GM23338 (cell line): ENCODE measurements at regions not wholly inside any gene's neighbourhood (a gene's known extent, or its start where the extent isn't known, plus 50 kb on each side); places are given as distances from the start of the nearest gene placed in this dataset.

Experiments used
- ATAC-seq: fragments of 200-7000 bp; cut with Tn5 transposase; 3 replicates; pipeline ENCODE4 v1.9.1; 2020
- DNase-seq: peaks from one replicate; pipeline ENCODE4 v3.0.0-alpha.2; 2015; ENCODE audit warnings: low spot score
- H2AFZ ChIP-seq: fragments of 200-600 bp; sonication (generic); 2 replicates; pipeline ENCODE4 v1.8.0; 2016; ENCODE audit warnings: antibody characterized with exemption, mild to moderate bottlenecking, moderate library complexity
- H3F3A ChIP-seq: fragments of 200-600 bp; sonication (generic); replicated peaks from 2 replicates; pipeline ENCODE4 v1.8.0; 2017; ENCODE audit warnings: antibody characterized with exemption, mixed run types, low read depth
- H3K27ac ChIP-seq: fragments of 200-600 bp; sonication (generic); 2 replicates; pipeline ENCODE4 v1.6.1; 2016; ENCODE audit warnings: low read depth
- H3K27me3 ChIP-seq: fragments of 200-600 bp; sonication (generic); 2 replicates; pipeline ENCODE4 v1.8.0; 2016; ENCODE audit warnings: mild to moderate bottlenecking, mixed run types, moderate library complexity; ENCODE audit not compliant: insufficient read depth
- H3K36me3 ChIP-seq: fragments of 200-600 bp; sonication (generic); 2 replicates; pipeline ENCODE4 v1.8.0; 2016; ENCODE audit warnings: mild to moderate bottlenecking; ENCODE audit not compliant: insufficient read depth
- H3K4me1 ChIP-seq: fragments of 200-600 bp; sonication (generic); 2 replicates; pipeline ENCODE4 v1.8.0; 2016; ENCODE audit warnings: mild to moderate bottlenecking, moderate library complexity; ENCODE audit not compliant: insufficient read depth
- H3K4me2 ChIP-seq: fragments of 200-600 bp; sonication (generic); 2 replicates; pipeline ENCODE4 v1.7.1; 2017; ENCODE audit warnings: mixed run types
- H3K4me3 ChIP-seq: fragments of 200-600 bp; sonication (generic); 2 replicates; pipeline ENCODE4 v1.6.1; 2016; ENCODE audit warnings: mixed run types
- H3K79me2 ChIP-seq: fragments of 200-600 bp; sonication (generic); replicated peaks from 2 replicates; pipeline ENCODE4 v1.8.0; 2017; ENCODE audit warnings: mild to moderate bottlenecking; ENCODE audit not compliant: insufficient read depth
- H3K9me2 ChIP-seq: fragments of 200-600 bp; sonication (generic); 2 replicates; pipeline ENCODE4 v1.8.0; 2017; ENCODE audit not compliant: insufficient read depth
- H4K20me1 ChIP-seq: fragments of 200-600 bp; sonication (generic); replicated peaks from 2 replicates; pipeline ENCODE4 v1.8.0; 2017; ENCODE audit warnings: mild to moderate bottlenecking; ENCODE audit not compliant: insufficient read depth
- H3K27ac Mint-ChIP-seq: 2 replicates; pipeline ENCODE4 v1.8.0; 2020; ENCODE audit warnings: inconsistent platforms, mild to moderate bottlenecking, moderate library complexity, mixed read lengths
- H3K27me3 Mint-ChIP-seq: 3 replicates; pipeline ENCODE4 v1.8.0; 2022; ENCODE audit warnings: low read depth, mild to moderate bottlenecking, moderate library complexity, mixed read lengths, inconsistent platforms; ENCODE audit not compliant: insufficient read depth, poor library complexity
- H3K36me3 Mint-ChIP-seq: 3 replicates; pipeline ENCODE4 v1.8.0; 2021; ENCODE audit warnings: low read depth, mild to moderate bottlenecking, inconsistent platforms, moderate library complexity, mixed read lengths
- H3K4me1 Mint-ChIP-seq: 3 replicates; pipeline ENCODE4 v1.8.0; 2020; ENCODE audit warnings: mild to moderate bottlenecking, inconsistent platforms, mixed read lengths
- H3K4me3 Mint-ChIP-seq: 3 replicates; pipeline ENCODE4 v1.8.0; 2021; ENCODE audit warnings: moderate library complexity, mild to moderate bottlenecking, inconsistent platforms, mixed read lengths
- H3K9me3 Mint-ChIP-seq: 3 replicates; pipeline ENCODE4 v1.8.0; 2020; ENCODE audit warnings: moderate library complexity, mild to moderate bottlenecking, inconsistent platforms, mixed read lengths
- CREB1 ChIP-seq: fragments of 250-450 bp; sonication (Bioruptor Pico); IDR thresholded peaks from 2 replicates; pipeline ENCODE4 v1.5.0; 2020; ENCODE audit warnings: low read depth, mild to moderate bottlenecking, moderate library complexity
- EZH2 ChIP-seq: fragments of 200-600 bp; sonication (generic); IDR thresholded peaks from one replicate; pipeline ENCODE4 v1.8.0; 2017; ENCODE audit warnings: antibody characterized with exemption, mild to moderate bottlenecking, low read depth; ENCODE audit not compliant: unreplicated experiment
- EZH2phosphoT487 ChIP-seq: fragments of 200-600 bp; sonication (generic); IDR thresholded peaks from one replicate; pipeline ENCODE4 v1.8.1; 2018; ENCODE audit warnings: antibody characterized with exemption; ENCODE audit not compliant: unreplicated experiment
- JUNB ChIP-seq: IDR thresholded peaks from one replicate; pipeline ENCODE4 v1.6.1; 2016; ENCODE audit warnings: antibody characterized with exemption; ENCODE audit not compliant: unreplicated experiment
- NANOG ChIP-seq: IDR thresholded peaks from 2 replicates; pipeline ENCODE4 v1.6.1; 2016; ENCODE audit warnings: antibody characterized with exemption, borderline replicate concordance
- POLR2AphosphoS5 ChIP-seq: IDR thresholded peaks from 2 replicates; pipeline ENCODE4 v1.6.1; 2016; ENCODE audit warnings: antibody characterized with exemption, low read depth
- STAT1 ChIP-seq: IDR thresholded peaks from one replicate; pipeline ENCODE4 v1.6.1; 2016; ENCODE audit warnings: antibody characterized with exemption; ENCODE audit not compliant: unreplicated experiment
- ZNF114 ChIP-seq: fragments of 250-450 bp; sonication (Bioruptor Pico); IDR thresholded peaks from 2 replicates; pipeline ENCODE4 v1.5.0; 2020; ENCODE audit warnings: mild to moderate bottlenecking, moderate library complexity
- ZNF331 ChIP-seq: fragments of 250-450 bp; sonication (Bioruptor Pico); IDR thresholded peaks from 2 replicates; pipeline ENCODE4 v1.5.0; 2020; ENCODE audit warnings: low read depth, mild to moderate bottlenecking, moderate library complexity
- TF ChIP-seq, protein P1 (sequence below), 2 experiments: fragments of 200-600 bp in 1 of 2; sonication (generic) in 1 of 2; conservative IDR thresholded peaks; 2 replicates each; pipeline versions ENCODE4 v1.5.1 to v1.6.1; 2016 to 2017; ENCODE audit warnings: antibody characterized with exemption in 2 of 2, low read depth in 2 of 2, mild to moderate bottlenecking in 2 of 2, moderate library complexity in 1 of 2
- TF ChIP-seq, protein P2 (sequence below): fragments of 250-450 bp; sonication (Bioruptor Pico); IDR thresholded peaks from 2 replicates; pipeline ENCODE4 v1.5.0; 2020; ENCODE audit warnings: mild to moderate bottlenecking, moderate library complexity

DNA sequence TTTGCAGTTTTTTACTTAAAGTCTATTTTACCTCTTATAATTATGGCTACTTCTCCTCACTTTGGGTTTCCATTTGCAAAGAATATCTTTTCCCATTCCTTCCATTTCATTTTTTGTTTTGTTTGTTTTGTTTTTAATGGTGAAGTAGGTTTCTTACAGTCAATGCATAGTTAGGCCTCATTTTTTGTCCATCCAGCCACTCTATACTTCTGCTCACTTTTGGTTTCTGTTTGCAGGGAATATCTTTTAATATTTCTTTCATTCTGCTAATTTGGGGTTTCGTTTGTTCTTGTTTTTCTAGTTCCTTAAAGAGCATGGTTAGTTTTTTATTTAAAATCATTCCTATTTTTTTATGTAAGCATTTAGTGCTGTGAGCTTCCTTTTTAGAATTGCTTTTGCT, 339.4 kb downstream of the GRB14 start:
- ATAC-seq (no peak), DNase-seq (no peak)
- Mint-ChIP-seq H3K4me1 (no peaks in the 10 kb centered on the region), H3K4me3 (no peak overlapping the region), H3K9me3 (no peaks in the 10 kb centered on the region; the same call in 2 of the 3 replicates), H3K27me3 (no peaks in the 10 kb centered on the region), H3K36me3 (no peaks in the 10 kb centered on the region), H3K27ac (no peak overlapping the region)
- no peak overlapping the region for H3K27ac ChIP-seq
- H2AFZ ChIP-seq, result no peak overlapping the region
- H3K27me3 ChIP-seq, result no peaks in the 10 kb centered on the region
- H3K4me1 ChIP-seq, result no peaks in the 10 kb centered on the region
- TF ChIP-seq POLR2AphosphoS5, result no peak
- no peak for TF ChIP-seq EZH2phosphoT487
- TF ChIP-seq, protein P1, sequence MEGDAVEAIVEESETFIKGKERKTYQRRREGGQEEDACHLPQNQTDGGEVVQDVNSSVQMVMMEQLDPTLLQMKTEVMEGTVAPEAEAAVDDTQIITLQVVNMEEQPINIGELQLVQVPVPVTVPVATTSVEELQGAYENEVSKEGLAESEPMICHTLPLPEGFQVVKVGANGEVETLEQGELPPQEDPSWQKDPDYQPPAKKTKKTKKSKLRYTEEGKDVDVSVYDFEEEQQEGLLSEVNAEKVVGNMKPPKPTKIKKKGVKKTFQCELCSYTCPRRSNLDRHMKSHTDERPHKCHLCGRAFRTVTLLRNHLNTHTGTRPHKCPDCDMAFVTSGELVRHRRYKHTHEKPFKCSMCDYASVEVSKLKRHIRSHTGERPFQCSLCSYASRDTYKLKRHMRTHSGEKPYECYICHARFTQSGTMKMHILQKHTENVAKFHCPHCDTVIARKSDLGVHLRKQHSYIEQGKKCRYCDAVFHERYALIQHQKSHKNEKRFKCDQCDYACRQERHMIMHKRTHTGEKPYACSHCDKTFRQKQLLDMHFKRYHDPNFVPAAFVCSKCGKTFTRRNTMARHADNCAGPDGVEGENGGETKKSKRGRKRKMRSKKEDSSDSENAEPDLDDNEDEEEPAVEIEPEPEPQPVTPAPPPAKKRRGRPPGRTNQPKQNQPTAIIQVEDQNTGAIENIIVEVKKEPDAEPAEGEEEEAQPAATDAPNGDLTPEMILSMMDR (conservative IDR thresholded peaks at IDR 0.05; ENCODE audit: low read depth in 2 of 2), result no peak
- no peak for TF ChIP-seq CREB1 (CRISPR knock-in tag)
- TF ChIP-seq, protein P2, sequence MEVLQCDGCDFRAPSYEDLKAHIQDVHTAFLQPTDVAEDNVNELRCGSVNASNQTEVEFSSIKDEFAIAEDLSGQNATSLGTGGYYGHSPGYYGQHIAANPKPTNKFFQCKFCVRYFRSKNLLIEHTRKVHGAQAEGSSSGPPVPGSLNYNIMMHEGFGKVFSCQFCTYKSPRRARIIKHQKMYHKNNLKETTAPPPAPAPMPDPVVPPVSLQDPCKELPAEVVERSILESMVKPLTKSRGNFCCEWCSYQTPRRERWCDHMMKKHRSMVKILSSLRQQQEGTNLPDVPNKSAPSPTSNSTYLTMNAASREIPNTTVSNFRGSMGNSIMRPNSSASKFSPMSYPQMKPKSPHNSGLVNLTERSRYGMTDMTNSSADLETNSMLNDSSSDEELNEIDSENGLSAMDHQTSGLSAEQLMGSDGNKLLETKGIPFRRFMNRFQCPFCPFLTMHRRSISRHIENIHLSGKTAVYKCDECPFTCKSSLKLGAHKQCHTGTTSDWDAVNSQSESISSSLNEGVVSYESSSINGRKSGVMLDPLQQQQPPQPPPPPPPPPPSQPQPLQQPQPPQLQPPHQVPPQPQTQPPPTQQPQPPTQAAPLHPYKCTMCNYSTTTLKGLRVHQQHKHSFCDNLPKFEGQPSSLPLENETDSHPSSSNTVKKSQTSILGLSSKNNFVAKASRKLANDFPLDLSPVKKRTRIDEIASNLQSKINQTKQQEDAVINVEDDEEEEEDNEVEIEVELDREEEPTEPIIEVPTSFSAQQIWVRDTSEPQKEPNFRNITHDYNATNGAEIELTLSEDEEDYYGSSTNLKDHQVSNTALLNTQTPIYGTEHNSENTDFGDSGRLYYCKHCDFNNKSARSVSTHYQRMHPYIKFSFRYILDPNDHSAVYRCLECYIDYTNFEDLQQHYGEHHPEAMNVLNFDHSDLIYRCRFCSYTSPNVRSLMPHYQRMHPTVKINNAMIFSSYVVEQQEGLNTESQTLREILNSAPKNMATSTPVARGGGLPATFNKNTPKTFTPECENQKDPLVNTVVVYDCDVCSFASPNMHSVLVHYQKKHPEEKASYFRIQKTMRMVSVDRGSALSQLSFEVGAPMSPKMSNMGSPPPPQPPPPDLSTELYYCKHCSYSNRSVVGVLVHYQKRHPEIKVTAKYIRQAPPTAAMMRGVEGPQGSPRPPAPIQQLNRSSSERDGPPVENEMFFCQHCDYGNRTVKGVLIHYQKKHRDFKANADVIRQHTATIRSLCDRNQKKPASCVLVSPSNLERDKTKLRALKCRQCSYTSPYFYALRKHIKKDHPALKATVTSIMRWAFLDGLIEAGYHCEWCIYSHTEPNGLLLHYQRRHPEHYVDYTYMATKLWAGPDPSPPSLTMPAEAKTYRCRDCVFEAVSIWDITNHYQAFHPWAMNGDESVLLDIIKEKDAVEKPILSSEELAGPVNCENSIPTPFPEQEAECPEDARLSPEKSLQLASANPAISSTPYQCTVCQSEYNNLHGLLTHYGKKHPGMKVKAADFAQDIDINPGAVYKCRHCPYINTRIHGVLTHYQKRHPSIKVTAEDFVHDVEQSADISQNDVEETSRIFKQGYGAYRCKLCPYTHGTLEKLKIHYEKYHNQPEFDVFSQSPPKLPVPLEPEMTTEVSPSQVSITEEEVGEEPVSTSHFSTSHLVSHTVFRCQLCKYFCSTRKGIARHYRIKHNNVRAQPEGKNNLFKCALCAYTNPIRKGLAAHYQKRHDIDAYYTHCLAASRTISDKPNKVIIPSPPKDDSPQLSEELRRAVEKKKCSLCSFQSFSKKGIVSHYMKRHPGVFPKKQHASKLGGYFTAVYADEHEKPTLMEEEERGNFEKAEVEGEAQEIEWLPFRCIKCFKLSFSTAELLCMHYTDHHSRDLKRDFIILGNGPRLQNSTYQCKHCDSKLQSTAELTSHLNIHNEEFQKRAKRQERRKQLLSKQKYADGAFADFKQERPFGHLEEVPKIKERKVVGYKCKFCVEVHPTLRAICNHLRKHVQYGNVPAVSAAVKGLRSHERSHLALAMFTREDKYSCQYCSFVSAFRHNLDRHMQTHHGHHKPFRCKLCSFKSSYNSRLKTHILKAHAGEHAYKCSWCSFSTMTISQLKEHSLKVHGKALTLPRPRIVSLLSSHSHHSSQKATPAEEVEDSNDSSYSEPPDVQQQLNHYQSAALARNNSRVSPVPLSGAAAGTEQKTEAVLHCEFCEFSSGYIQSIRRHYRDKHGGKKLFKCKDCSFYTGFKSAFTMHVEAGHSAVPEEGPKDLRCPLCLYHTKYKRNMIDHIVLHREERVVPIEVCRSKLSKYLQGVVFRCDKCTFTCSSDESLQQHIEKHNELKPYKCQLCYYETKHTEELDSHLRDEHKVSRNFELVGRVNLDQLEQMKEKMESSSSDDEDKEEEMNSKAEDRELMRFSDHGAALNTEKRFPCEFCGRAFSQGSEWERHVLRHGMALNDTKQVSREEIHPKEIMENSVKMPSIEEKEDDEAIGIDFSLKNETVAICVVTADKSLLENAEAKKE (CRISPR knock-in tag), result no peak
- no peak for TF ChIP-seq JUNB
- no peak for TF ChIP-seq ZNF331
- no peak for TF ChIP-seq NANOG
- TF ChIP-seq EZH2, result no peak
- no peak for TF ChIP-seq STAT1
- TF ChIP-seq ZNF114 (CRISPR knock-in tag), result no peak
- H3K36me3 ChIP-seq, result no peaks in the 10 kb centered on the region
- H3K4me3 ChIP-seq, result no peak overlapping the region
- no peaks in the 10 kb centered on the region for H3K9me2 ChIP-seq
- H3K4me2 ChIP-seq, result no peak overlapping the region
- no peaks in the 10 kb centered on the region for H3F3A ChIP-seq
- H3K79me2 ChIP-seq, result no peaks in the 10 kb centered on the region
- no peaks in the 10 kb centered on the region for H4K20me1 ChIP-seq
